ENCODE measurements at regions not wholly inside any gene's neighbourhood (a gene's known extent, or its start where the extent isn't known, plus 50 kb on each side); places are given as distances from the start of the nearest gene placed in this dataset.
"Not testable (repeated sequence)": the region's sequence is repeated elsewhere in the genome, so short reads cannot be mapped to it uniquely, and the experiment has no call there.

GRCh38 chr10:20492447-20492846 is 404.7 kb downstream of the NEBL start:
- no peak for DNase-seq (ENCODE audit: low spot score)

- no peak for DNase-seq (ENCODE audit: low spot score)
These were observed 407.1 kb downstream of the NEBL start for GRCh38 chr10:20489961-20490360.

- DNase-seq (ENCODE audit: low spot score), result no peak
These were observed 410.3 kb downstream of the NEBL start for GRCh38 chr10:20486791-20487190.

- no peak for DNase-seq (ENCODE audit: low spot score)
These were observed 411.6 kb downstream of the NEBL start for GRCh38 chr10:20485554-20485953.

GRCh38 chr10:20481054-20481453 is 416.1 kb downstream of the NEBL start:
- no peak for DNase-seq (ENCODE audit: low spot score)

GRCh38 chr10:20480575-20480974 is 416.5 kb downstream of the NEBL start:
- not testable (repeated sequence) for DNase-seq (ENCODE audit: low spot score)

- no peak for DNase-seq (ENCODE audit: low spot score)
These were observed 423.0 kb downstream of the NEBL start for GRCh38 chr10:20474064-20474463.

- DNase-seq (ENCODE audit: low spot score), result no peak
These were observed 423.9 kb downstream of the NEBL start for GRCh38 chr10:20473023-20473760.

- DNase-seq (ENCODE audit: low spot score), result peak; percentile 10
These were observed 430.4 kb downstream of the NEBL start for GRCh38 chr10:20466731-20467130.

GRCh38 chr10:20457649-20458048 is 439.5 kb downstream of the NEBL start:
- no peak for DNase-seq (ENCODE audit: low spot score)

- no peak for DNase-seq (ENCODE audit: low spot score)
These were observed 441.3 kb downstream of the NEBL start for GRCh38 chr10:20455774-20456173.

- no peak for DNase-seq (ENCODE audit: low spot score)
These were observed 442.8 kb downstream of the NEBL start for GRCh38 chr10:20454331-20454730.

- no peak for DNase-seq (ENCODE audit: low spot score)
These were observed 450.4 kb downstream of the NEBL start for GRCh38 chr10:20446561-20447193.

- no peak for DNase-seq (ENCODE audit: low spot score)
These were observed 454.0 kb downstream of the NEBL start for GRCh38 chr10:20443094-20443493.

- no peak for DNase-seq (ENCODE audit: low spot score)
These were observed 467.4 kb downstream of the NEBL start for GRCh38 chr10:20429742-20430141.

- DNase-seq (ENCODE audit: low spot score), result no peak
These were observed 469.3 kb downstream of the NEBL start for GRCh38 chr10:20427821-20428220.

- DNase-seq (ENCODE audit: low spot score), result no peak
These were observed 478.8 kb downstream of the NEBL start for GRCh38 chr10:20418286-20418685.

- DNase-seq (ENCODE audit: low spot score), result no peak
These were observed 479.3 kb downstream of the NEBL start for GRCh38 chr10:20417791-20418190.

GRCh38 chr10:20415684-20416083 is 481.4 kb downstream of the NEBL start:
- no peak for DNase-seq (ENCODE audit: low spot score)

- no peak for DNase-seq (ENCODE audit: low spot score)
These were observed 489.8 kb downstream of the NEBL start for GRCh38 chr10:20407357-20407756.

GRCh38 chr10:20406281-20407104 is 490.6 kb downstream of the NEBL start:
- DNase-seq (ENCODE audit: low spot score), result no peak

GRCh38 chr10:20405761-20406160 is 491.4 kb downstream of the NEBL start:
- DNase-seq (ENCODE audit: low spot score), result no peak

GRCh38 chr10:20405050-20405449 is 492.1 kb downstream of the NEBL start:
- DNase-seq (ENCODE audit: low spot score), result no peak

Measured in AG08395 (cell line).